ENCODE measurements at regions not wholly inside any gene's neighbourhood (a gene's known extent, or its start where the extent isn't known, plus 50 kb on each side); places are given as distances from the start of the nearest gene placed in this dataset.

DNA sequence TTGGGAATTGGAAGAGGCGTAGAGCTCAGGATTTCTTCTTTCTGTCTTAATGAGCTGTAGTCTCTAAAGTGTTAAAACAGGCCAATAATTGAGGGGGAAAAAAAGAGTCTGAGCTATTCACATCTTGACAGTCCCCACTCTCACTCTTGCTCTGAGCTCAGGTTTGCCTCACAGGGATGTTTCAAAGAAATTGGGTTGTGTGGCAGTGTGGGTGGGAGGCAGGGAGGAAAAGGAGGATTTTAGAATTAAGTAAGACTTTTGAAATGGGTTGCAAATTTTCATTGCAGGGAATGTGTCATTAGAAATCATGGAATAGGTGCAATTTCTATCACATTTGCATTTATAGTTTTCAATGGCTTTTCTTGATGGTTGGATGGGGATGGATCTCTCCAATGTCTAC, 338.8 kb upstream of the KIRREL3 start:
- no peak overlapping the region for H3K4me3 Mint-ChIP-seq (ENCODE audit: unreplicated experiment)
- DNase-seq (ENCODE audit: low spot score), result no peak
- H3K9me3 Mint-ChIP-seq (ENCODE audit: low read depth), result peaks cover 3% of the 10 kb centered on the region

DNA sequence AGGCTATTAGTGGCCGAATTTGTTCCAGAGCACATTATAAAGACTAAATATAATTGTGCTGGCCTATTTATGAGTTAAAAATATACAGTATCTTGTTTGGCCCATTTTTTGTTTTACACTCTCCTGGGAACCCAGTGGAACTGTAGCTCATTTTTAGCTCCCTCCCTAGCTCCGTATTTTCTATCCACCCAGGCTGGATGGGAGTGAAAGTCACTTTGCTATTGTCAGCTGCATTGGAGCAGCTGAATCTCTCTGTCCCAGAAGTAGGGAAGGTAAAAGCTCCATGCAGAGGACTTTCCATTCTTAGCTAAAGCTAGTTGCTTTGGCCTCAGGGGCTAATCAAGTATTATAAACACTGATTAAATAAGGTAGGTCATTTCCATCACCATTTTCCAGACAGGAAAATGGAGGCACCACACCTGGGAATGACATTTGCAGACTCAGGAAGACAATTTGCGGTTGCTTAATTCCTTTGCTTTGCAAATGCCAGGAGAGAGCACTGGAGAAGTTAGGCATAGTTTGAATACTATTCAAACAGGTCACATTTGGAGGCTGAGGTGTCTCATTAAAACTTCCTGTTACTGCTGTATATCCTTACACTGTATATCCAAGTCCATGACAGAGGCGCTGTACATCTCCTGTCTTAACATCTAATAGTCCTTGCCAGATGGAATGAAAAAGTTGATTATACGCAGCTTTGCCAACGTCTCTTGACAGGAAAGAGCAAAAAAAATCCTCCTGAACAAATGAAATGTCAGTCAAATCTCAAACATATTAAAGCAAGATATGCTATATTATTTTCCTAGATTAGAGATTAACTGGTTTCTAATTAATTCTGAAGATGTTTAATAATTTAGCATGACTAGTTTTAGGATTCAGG, 338.1 kb upstream of the KIRREL3 start:
- TF ChIP-seq, protein P1, sequence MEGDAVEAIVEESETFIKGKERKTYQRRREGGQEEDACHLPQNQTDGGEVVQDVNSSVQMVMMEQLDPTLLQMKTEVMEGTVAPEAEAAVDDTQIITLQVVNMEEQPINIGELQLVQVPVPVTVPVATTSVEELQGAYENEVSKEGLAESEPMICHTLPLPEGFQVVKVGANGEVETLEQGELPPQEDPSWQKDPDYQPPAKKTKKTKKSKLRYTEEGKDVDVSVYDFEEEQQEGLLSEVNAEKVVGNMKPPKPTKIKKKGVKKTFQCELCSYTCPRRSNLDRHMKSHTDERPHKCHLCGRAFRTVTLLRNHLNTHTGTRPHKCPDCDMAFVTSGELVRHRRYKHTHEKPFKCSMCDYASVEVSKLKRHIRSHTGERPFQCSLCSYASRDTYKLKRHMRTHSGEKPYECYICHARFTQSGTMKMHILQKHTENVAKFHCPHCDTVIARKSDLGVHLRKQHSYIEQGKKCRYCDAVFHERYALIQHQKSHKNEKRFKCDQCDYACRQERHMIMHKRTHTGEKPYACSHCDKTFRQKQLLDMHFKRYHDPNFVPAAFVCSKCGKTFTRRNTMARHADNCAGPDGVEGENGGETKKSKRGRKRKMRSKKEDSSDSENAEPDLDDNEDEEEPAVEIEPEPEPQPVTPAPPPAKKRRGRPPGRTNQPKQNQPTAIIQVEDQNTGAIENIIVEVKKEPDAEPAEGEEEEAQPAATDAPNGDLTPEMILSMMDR (IDR thresholded peaks at IDR 0.05), result no peak
- no peak overlapping the region for H3K4me3 Mint-ChIP-seq (ENCODE audit: unreplicated experiment)
- H3K27me3 Mint-ChIP-seq (ENCODE audit: low read depth), result peaks cover 6% of the 10 kb centered on the region
- H3K9me3 Mint-ChIP-seq (ENCODE audit: low read depth), result peaks cover 4% of the 10 kb centered on the region
- DNase-seq (ENCODE audit: low spot score), result no peak
- no peaks in the 10 kb centered on the region for H3K4me1 Mint-ChIP-seq (ENCODE audit: low read depth)
- no peak overlapping the region for H3K27ac Mint-ChIP-seq (ENCODE audit: unreplicated experiment)
- H3K36me3 Mint-ChIP-seq (ENCODE audit: low read depth), result no peaks in the 10 kb centered on the region

More for the DNA sequence above, 338.8 kb upstream of the KIRREL3 start:
- Mint-ChIP-seq H3K27me3 (ENCODE audit: low read depth) (peaks cover 6% of the 10 kb centered on the region), H3K27ac (ENCODE audit: unreplicated experiment) (no peak overlapping the region), H3K4me1 (ENCODE audit: low read depth) (no peaks in the 10 kb centered on the region), H3K36me3 (ENCODE audit: low read depth) (no peaks in the 10 kb centered on the region)
- TF ChIP-seq, protein P1 (IDR thresholded peaks at IDR 0.05), result no peak

DNA sequence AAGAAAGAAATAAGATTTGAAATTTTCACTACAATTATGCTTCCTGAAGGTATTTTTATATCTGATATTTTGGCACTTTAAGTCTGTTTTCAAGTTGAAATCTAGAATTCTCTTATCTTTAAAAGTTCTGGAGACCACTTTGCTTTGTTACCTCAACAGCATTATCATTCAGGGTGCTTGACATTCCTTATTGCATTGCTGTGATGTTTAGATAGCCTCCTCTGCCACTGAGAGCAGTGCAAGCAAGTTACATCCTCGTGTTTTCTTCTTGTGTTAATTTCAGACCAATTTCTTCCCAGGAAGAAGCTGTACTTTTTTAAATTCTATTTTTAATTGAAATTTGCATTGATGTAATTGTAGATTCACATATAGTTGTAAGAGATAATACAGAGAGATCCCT, 333.9 kb upstream of the KIRREL3 start:
- Mint-ChIP-seq H3K4me3 (ENCODE audit: unreplicated experiment) (no peak overlapping the region), H3K36me3 (ENCODE audit: low read depth) (no peaks in the 10 kb centered on the region), H3K4me1 (ENCODE audit: low read depth) (no peaks in the 10 kb centered on the region), H3K27me3 (ENCODE audit: low read depth) (no peaks in the 10 kb centered on the region), H3K27ac (ENCODE audit: unreplicated experiment) (no peak overlapping the region), H3K9me3 (ENCODE audit: low read depth) (peaks cover 21% of the 10 kb centered on the region)
- TF ChIP-seq, protein P1 (IDR thresholded peaks at IDR 0.05), result no peak
- DNase-seq (ENCODE audit: low spot score), result no peak

DNA sequence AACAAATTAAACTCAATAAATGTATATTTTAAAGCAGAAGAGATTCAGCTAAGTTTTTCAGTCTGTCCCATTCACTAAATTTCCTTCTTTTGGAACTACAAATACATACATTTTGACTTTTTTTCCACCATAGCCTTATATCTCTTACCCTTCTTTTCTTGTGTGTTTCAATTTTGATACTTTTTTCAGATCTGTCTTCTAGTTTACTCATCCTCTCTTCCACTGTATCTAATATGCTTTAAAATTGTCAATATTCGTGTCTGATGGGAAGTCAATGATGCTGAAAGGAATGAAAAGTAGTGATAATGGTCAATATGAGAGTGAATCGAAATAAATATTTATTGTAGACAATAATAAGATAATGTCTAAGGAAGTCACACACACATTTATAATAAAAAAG, 332.3 kb upstream of the KIRREL3 start:
- Mint-ChIP-seq H3K9me3 (ENCODE audit: low read depth) (peaks cover 21% of the 10 kb centered on the region), H3K4me3 (ENCODE audit: unreplicated experiment) (no peak overlapping the region), H3K36me3 (ENCODE audit: low read depth) (no peaks in the 10 kb centered on the region), H3K27ac (ENCODE audit: unreplicated experiment) (no peak overlapping the region), H3K27me3 (ENCODE audit: low read depth) (no peaks in the 10 kb centered on the region), H3K4me1 (ENCODE audit: low read depth) (no peaks in the 10 kb centered on the region)
- TF ChIP-seq, protein P1 (IDR thresholded peaks at IDR 0.05), result no peak
- no peak for DNase-seq (ENCODE audit: low spot score)

DNA sequence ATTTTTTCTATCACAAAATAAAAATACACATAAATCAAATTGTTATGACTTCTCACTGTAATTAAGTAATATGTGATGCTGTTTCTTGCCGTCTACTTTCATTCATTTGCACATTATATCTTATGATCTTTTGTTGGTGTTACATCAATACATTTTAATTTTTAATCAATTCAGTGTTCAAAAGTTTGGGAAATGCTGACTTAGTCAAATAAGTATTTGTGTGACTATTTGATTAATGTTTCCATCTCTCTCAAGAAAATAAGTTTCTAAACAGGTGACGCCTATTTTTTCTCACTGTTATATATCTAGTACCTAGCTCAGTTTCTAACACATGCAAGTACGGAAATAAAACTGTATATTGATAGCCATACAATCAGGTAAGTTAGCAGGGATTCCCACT, 329.5 kb upstream of the KIRREL3 start:
- no peak overlapping the region for H3K27ac Mint-ChIP-seq (ENCODE audit: unreplicated experiment)
- H3K9me3 Mint-ChIP-seq (ENCODE audit: low read depth), result peaks cover 19% of the 10 kb centered on the region
- H3K36me3 Mint-ChIP-seq (ENCODE audit: low read depth), result no peaks in the 10 kb centered on the region
- H3K27me3 Mint-ChIP-seq (ENCODE audit: low read depth), result peaks cover 4% of the 10 kb centered on the region
- no peaks in the 10 kb centered on the region for H3K4me1 Mint-ChIP-seq (ENCODE audit: low read depth)
- no peak for DNase-seq (ENCODE audit: low spot score)
- H3K4me3 Mint-ChIP-seq (ENCODE audit: unreplicated experiment), result no peak overlapping the region
- TF ChIP-seq, protein P1 (IDR thresholded peaks at IDR 0.05), result no peak
